ENCODE measurements at regions not wholly inside any gene's neighbourhood (a gene's known extent, or its start where the extent isn't known, plus 50 kb on each side); places are given as distances from the start of the nearest gene placed in this dataset.

DNA sequence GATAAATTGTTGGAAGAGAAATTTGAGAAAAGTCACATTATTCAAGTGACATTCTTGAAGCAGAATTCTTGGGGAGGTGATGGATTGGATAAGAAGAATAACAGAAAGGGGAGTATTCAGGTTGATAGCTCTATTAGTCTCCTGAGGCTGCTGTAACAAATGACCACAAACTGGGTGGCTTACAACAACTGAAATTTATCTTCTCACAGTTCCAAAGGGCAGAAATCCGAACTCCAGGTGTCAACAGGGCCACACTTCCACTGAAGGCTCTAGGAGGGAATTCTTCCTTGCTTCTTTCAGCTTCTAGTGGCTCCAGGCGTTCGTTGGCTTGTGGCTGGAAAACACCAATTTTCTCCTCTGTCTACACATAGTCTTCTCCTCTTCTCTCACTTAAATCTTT, 99.8 kb downstream of the TES start:
- no peak for DNase-seq

- DNase-seq: no peak
Measured at GRCh38 chr7:116311259-116311658, 100.9 kb downstream of the TES start.

DNA sequence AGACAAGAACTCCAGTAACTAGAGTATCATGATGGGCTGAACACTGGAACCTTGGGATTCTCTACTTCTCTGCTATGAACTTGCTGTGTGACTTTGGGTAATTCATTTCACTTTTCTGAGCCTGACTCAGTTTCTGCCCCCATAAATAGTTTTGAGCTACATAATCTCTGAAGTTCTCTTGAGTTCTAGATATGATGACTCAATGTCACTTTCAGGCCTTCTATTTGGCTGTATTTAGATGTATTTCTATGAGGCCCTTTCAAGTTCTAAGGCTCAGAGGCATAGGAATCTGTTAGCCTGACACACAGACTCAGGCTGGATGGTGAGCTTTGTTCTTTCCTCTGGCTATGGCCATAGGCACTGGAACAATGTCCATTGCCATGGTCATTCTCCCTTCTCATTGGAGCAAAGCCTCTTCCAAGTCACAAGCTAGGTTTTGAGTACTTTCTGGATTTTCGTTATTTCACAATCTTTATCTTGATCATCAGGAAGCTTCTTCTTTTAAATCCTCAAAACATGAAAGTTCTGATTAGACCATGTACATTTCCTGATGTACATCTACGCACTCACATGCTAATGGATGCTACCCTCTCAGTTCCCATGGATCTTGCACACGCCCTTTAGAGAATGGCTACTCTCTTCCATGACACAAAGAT, 101.6 kb downstream of the TES start:
- no peak for DNase-seq

GRCh38 chr7:116315293-116315692, 105.0 kb downstream of the TES start:
- DNase-seq: no peak

- DNase-seq: no peak
Measured at GRCh38 chr7:116315803-116316202, 105.5 kb downstream of the TES start.

- DNase-seq: peak; percentile 33
Measured at GRCh38 chr7:116316838-116317628, 106.7 kb downstream of the TES start.

GRCh38 chr7:116317907-116318306, 107.6 kb downstream of the TES start:
- DNase-seq: no peak

DNA sequence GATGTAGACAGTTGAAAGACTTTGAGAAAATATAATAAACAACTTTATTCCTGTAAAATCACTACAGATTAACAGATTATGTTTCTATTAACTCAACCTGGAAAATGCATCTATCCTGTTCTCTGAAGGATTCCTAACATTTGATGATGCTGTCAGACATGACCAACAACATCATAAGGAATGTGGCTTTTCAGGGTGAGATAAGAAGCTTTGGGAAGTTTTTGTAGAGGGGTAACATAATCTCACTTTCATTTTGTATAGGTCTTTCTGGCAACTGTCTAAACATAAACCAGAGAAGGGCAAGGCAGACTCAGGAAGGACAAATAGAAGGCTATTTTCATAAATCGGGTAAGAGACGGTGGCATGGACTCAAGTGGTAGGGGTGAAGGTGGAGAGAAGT, 112.2 kb downstream of the TES start:
- DNase-seq: no peak

GRCh38 chr7:116324582-116324981, 114.2 kb downstream of the TES start:
- DNase-seq: no peak

DNA sequence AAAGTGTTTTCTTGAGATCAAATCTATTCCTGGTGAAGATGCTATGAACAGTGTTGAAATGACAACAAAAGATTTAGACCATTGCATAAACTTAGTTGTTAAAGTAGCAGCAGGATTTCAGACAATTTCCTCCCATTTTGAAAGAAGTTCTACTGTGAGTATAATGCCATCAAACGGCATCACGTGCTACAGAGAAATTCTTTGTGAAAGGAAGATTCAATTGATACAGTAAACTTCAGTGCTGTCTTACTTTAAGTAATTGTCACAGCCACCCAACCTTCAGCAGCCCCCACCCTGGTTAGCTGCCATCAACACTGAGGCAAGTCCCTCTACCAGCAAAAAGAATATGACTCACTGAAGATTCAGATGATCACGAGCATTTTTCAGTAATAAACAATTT, 115.2 kb downstream of the TES start:
- no peak for DNase-seq

- DNase-seq: no peak
Measured at GRCh38 chr7:116327135-116327534, 116.8 kb downstream of the TES start.

DNA sequence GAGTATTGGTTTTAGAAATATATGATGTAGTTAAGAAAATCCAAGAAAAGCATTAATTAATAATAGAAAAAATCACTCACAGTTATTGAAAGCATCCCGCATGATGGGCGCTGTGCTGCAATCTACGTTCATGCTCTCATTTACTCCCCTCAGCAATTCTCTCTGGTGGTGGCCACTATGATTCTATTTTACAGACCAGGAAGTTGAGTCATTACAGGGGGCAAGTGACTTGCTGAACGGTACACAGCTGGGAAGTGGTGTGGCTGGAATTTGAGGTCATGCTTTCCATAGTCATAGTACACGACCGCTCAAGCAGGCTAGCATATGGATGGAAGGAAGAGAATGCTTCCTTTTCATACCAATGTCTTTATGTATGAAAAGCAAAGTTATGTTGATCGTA, 117.4 kb downstream of the TES start:
- no peak for DNase-seq

GRCh38 chr7:116328161-116328560, 117.8 kb downstream of the TES start:
- DNase-seq: no peak

DNA sequence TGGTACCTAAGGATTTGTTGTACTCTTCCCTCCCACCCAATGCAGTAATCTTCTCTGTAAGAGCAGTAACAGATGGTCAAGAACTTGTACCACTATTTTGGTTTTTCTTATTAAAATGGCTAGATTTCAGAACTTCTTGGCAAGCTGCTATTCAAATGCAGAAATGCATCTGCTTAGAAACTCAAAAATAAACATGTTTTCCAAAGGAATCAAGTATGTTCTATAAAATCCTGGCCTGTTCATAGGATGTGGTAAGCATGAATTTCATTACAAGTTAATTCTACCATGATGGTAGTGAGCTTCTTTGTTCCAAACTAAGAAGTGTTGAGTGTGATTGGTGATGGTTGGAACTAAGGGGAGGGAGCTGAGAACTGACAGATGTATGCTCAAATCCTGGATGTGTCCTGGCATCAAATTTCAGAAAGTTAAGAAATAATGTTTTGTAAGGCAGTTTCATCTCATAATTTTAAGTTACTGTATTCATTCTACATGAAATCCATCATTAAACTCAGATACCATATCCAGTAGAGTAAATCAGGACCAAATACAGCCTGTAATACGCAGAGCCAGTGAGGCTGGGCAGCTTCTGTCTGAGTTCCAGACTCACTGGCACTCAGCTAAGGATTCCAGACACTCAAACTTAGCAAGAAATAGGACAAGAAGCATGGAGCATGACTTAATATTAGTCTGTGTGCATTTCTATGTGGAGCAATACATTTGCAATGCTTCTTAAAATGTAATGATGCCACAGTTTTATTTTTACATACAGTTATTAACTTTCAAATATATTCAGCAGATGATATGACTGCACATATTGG, 119.6 kb downstream of the TES start:
- peak; percentile 57 for DNase-seq

DNA sequence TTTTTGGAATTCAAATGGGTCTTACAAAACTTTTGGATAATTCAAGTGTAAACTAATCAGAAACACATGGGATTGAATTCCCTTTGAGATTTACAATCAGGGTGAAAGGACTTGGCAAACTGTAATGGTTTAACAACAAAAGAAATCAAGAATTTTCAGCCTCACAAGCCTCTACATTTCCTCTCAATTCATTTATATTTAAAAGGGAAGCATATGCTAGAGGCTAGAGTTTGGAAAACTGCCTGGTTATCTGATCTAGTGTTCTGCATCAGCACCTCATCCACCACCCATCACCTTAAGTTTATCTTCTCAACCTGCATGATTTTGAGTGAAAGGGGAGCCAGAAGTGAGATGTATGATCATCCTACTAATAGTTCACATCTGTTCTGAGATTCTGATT, 120.7 kb downstream of the TES start:
- peak; percentile 27 for DNase-seq

- DNase-seq: no peak
Measured at GRCh38 chr7:116332766-116333165, 122.4 kb downstream of the TES start.

DNA sequence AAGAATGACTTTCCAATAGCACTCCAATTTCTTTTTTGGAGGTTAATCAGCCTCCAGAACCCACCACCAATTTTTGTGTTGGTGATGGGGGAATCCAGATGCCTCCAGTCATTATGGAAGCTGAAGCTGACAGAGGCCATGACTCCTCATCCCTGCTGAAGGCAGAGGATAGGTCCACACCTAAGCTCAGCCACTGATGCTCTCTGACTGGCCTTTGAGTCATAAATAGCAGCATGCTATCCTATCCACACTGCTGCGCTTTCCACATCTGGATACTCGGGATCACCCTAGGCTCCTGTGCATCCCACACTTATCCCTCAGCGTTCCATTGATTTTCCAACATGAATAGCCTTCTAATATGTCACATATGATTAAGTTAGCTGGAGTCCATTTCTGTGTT, 124.2 kb downstream of the TES start:
- DNase-seq: no peak

DNA sequence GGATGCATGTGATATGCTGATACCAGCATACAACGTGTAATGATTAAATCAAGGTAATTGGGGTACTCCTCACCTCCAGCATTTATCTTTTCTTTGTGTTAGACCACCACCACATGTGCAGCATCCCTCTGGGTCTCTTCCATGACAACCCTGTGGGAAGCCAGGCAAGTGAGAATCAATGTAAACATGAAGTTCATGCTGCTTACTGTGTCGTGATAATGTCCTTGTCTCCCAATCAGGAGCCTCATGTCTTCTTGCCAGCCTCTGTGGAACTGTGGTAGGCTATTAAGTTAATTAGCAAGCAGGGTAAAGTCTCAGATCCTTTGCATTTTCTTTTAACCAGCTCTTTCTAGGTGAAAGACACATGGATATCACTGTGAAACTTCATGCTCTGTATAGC, 126.7 kb downstream of the TES start:
- no peak for DNase-seq

DNA sequence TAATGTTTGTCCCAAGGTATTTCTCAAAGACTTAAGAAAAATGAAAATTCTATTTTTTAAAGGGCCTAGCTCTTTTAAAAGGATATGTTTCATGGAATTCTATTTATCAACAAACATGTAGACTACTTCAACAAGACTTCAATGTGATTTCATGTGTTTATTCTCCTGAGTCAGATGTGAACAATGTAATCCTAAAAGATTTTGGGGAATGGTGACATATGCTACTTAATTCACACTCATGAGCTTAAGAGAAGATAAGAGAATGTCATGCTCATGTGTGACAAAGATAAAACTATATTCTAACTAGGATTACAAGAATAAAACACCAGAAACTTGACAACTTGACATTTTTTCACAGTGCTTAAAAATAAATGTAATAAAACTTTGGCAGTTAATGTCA, 127.5 kb downstream of the TES start:
- no peak for DNase-seq

DNA sequence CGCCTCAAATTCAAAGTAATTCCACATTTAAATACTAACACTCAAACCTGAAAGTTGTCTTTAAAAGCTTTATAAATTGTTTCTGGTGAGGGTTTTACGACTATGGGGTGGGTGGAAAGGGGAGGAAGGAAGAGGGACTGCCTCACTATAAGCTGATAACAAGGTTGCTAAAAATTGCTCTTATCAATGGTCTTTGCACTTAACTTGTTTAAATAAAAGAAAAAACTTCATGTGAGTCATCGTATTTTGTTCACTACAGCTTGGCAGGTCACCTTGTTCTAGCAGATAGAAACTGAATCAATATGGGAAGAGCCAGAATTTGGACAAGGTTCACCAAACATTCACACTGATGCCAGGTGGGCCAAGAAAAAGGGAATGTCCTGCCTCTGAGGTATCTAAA, 129.2 kb downstream of the TES start:
- DNase-seq: no peak

DNA sequence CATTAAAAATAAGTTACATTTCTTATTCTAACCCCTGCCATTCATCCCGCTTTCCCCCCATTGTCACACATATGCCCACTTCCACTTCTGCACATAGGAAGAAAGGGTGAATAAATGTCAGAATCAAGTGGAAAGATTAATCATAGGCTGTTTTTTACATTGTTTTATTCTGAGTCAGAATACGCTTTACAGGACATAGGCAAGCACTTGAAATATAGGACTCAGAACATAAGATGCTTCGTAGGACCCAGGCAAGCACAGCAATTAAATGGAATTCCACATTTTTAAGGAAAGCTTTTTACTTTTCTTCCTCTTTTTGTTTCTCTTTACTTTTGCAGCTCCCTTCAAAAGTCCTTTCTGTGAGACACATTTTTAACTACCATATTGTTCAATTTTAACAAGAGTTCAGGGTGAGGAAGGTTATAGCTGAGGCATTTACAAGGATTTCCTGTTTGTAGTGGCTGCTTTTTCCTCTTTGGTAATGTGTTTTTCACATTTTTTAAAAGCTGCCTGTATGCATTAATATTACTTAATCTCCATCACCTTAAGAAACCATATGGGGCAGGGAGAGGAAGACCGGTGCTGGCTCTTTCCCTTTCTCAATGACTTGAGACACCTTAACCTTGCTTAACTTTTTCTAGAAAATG, 130.0 kb downstream of the TES start:
- no peak for DNase-seq
